Ovary (tissue), 7 donors: ENCODE measurements at regions not wholly inside any gene's neighbourhood (a gene's known extent, or its start where the extent isn't known, plus 50 kb on each side); places are given as distances from the start of the nearest gene placed in this dataset.

Experiments
- DNase-seq, 5 donors: peaks; one replicate each; pipeline ENCODE4 v3.0.0-alpha.2; 2019 to 2020
- H3K27ac ChIP-seq, 2 donors: fragments of 200-600 bp; one replicate each; pipeline versions ENCODE4 v1.5.1 to v1.8.0; 2019 to 2022
- H3K27me3 ChIP-seq: fragments of 200-600 bp; one replicate; pipeline ENCODE4 v1.8.0; 2022
- H3K36me3 ChIP-seq: fragments of 200-600 bp; sonication (generic); one replicate; pipeline ENCODE4 v1.5.1; 2019
- H3K4me1 ChIP-seq: one replicate; pipeline ENCODE4 v1.8.1; 2013; ENCODE audit warnings: mild to moderate bottlenecking, moderate library complexity; ENCODE audit not compliant: insufficient read depth
- H3K4me3 ChIP-seq: fragments of 200-600 bp; sonication (generic); one replicate; pipeline ENCODE4 v1.5.1; 2017
- H3K9me3 ChIP-seq, 2 donors: fragments of 200-600 bp in 1 of 2; sonication (generic) in 1 of 2; one replicate each; pipeline versions ENCODE4 v1.5.1 to v1.8.1; 2013 to 2019; ENCODE audit warnings: mild to moderate bottlenecking in 1 of 2, moderate library complexity in 1 of 2
- EP300 ChIP-seq: sonication (generic); formaldehyde crosslinking; IDR thresholded peaks from one replicate; pipeline ENCODE4 v1.6.1; 2017; ENCODE audit warnings: antibody characterized with exemption
- POLR2A ChIP-seq: fragments of 450-650 bp; IDR thresholded peaks from one replicate; pipeline ENCODE4 v1.6.1; 2017; ENCODE audit warnings: antibody characterized with exemption, mild to moderate bottlenecking, moderate library complexity
- WGBS, 3 donors: extraction: QIAGEN DNeasy Blood & Tissue Kit in 1 of 3; methylation state at CpG; one replicate each; pipeline versions ENCODE4 v1.1.5 to v1.1.7; 2013 to 2017; 5-methylcytosine and 5-hydroxymethylcytosine counted together
- intact Hi-C, 4 donors: fragments of 100-400 bp; cut with DNase I; formaldehyde crosslinking; loops; one replicate each; pipeline versions ENCODE4 v1.11.0 to v1.15.1; 2022 to 2023
- TF ChIP-seq, protein P1 (sequence below), 3 donors: fragments of 450-650 bp in 2 of 3; fragments of 200-600 bp in 1 of 3; IDR thresholded peaks; one replicate each; pipeline versions ENCODE4 v1.5.1 to v1.8.0; 2016 to 2022; ENCODE audit warnings: antibody characterized with exemption in 3 of 3, mild to moderate bottlenecking in 1 of 3
- donor health status: DM: no; HTN: no; CAD: no; lungs with moderate emphysema.
- donor health status: DM: no; HTN: no; CAD: no.
- donor health status: Bipolar disorder and iron deficiency.
- donor health status: DM: no; HTN: no; CAD: no.
- donor health status: DM: yes; HTN: yes; CAD: no.

- no peak for DNase-seq
- peaks cover 20% of the 10 kb centered on the region for H3K4me1 ChIP-seq
- no peaks in the 10 kb centered on the region for H3K36me3 ChIP-seq
- intact Hi-C loops: loop anchor here in 1 of 4 donors (5.0 kb wide), 1 partner anchor 235 kb away; no protein-coding TSS in a partner anchor
- 38 to 55% (median 51%) methylated on average over 2 of the region's 2 CpGs for WGBS, 3 donors
- H3K27ac ChIP-seq: no peak overlapping the region
- H3K27me3 ChIP-seq: no peaks in the 10 kb centered on the region
- H3K9me3 ChIP-seq: no peaks in the 10 kb centered on the region
- TF ChIP-seq EP300 (no peak), POLR2A (no peak)
- TF ChIP-seq, protein P1, sequence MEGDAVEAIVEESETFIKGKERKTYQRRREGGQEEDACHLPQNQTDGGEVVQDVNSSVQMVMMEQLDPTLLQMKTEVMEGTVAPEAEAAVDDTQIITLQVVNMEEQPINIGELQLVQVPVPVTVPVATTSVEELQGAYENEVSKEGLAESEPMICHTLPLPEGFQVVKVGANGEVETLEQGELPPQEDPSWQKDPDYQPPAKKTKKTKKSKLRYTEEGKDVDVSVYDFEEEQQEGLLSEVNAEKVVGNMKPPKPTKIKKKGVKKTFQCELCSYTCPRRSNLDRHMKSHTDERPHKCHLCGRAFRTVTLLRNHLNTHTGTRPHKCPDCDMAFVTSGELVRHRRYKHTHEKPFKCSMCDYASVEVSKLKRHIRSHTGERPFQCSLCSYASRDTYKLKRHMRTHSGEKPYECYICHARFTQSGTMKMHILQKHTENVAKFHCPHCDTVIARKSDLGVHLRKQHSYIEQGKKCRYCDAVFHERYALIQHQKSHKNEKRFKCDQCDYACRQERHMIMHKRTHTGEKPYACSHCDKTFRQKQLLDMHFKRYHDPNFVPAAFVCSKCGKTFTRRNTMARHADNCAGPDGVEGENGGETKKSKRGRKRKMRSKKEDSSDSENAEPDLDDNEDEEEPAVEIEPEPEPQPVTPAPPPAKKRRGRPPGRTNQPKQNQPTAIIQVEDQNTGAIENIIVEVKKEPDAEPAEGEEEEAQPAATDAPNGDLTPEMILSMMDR (IDR thresholded peaks at IDR 0.05): no peak
- no peak overlapping the region for H3K4me3 ChIP-seq
Observed at GRCh38 chr12:98417266-98417665, 98.1 kb upstream of the TMPO start.

GRCh38 chr12:98418357-98419075, 96.9 kb upstream of the TMPO start:
- H3K4me1 ChIP-seq: peaks cover 20% of the 10 kb centered on the region
- no peak overlapping the region for H3K4me3 ChIP-seq
- TF ChIP-seq EP300 (no peak), POLR2A (no peak)
- TF ChIP-seq, protein P1 (IDR thresholded peaks at IDR 0.05): no peak
- H3K9me3 ChIP-seq: no peaks in the 10 kb centered on the region
- peak; percentile 78 to 94 (median 83) for DNase-seq
- H3K36me3 ChIP-seq: no peaks in the 10 kb centered on the region
- no peaks in the 10 kb centered on the region for H3K27me3 ChIP-seq
- intact Hi-C loops: loop anchor here in 1 of 4 donors (5.0 kb wide), 1 partner anchor 234 kb away; no protein-coding TSS in a partner anchor
- 2 to 3% (median 2%) methylated on average over 7 of the region's 7 CpGs for WGBS, 3 donors
- H3K27ac ChIP-seq: peak overlapping the region in 1 of 2 donors; percentile 44

- TF ChIP-seq, protein P1 (IDR thresholded peaks at IDR 0.05): no peak
- no peak for TF ChIP-seq POLR2A
- no peak for TF ChIP-seq EP300
- WGBS, 3 donors: 18 to 24% (median 19%) methylated on average over 9 of the region's 9 CpGs
Observed at GRCh38 chr12:98419081-98419794, 96.2 kb upstream of the TMPO start.

DNA sequence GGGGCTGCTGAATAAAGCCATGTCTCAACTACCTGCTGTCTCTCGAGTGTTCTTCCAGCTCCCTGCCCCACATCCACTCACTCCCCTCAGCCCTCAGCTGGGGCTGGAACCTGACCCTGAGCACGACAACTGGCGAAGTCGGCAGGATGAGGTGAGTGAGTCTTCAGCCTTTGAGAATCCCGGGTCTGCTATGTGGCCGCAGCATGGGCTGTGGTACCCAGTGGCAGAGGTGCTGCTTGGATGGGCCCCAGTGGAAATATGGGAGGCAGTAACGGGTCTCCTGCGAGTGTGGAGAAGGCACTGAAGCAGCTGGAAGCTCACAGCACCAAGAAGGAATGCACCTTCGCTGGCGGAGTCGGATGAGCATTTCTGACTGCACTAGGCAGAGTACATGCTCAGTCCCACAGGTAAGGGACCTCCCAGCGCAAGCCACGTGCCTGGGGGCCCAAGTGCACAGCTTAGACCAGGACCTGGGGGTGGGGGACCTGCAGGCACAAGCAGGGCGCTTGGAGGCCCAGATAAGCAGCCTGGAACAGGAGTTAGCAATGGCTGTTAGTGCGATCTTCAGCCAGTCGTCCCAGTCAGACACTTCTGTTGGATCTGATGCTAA, 95.5 kb upstream of the TMPO start:
- H3K36me3 ChIP-seq: no peaks in the 10 kb centered on the region
- H3K27ac ChIP-seq: peak overlapping the region; percentile 22 to 38
- H3K4me3 ChIP-seq: no peak overlapping the region
- peak in 1 of 5 donors; percentile 36 for DNase-seq
- H3K9me3 ChIP-seq: no peaks in the 10 kb centered on the region
- TF ChIP-seq EP300 (no peak), POLR2A (no peak)
- TF ChIP-seq, protein P1 (IDR thresholded peaks at IDR 0.05): no peak
- 19 to 38% (median 23%) methylated on average over 16 of the region's 16 CpGs for WGBS, 3 donors
- intact Hi-C loops: loop anchor here (5.0 to 10.0 kb wide), 5 partner anchors 95 to 235 kb away; partner anchors contain the start of genes TMPO (in 3 of the 4) and APAF1 (in 1 of the 4)
- H3K4me1 ChIP-seq: peaks cover 20% of the 10 kb centered on the region
- H3K27me3 ChIP-seq: no peaks in the 10 kb centered on the region

More at GRCh38 chr12:98419081-98419794, 96.2 kb upstream of the TMPO start:
- peak in 2 of 5 donors; percentile 38 to 52 for DNase-seq
- intact Hi-C loops: loop anchor here in 1 of 4 donors (5.0 kb wide), 1 partner anchor 233 kb away; no protein-coding TSS in a partner anchor
- no peaks in the 10 kb centered on the region for H3K36me3 ChIP-seq
- H3K4me1 ChIP-seq: peaks cover 20% of the 10 kb centered on the region
- H3K27me3 ChIP-seq: no peaks in the 10 kb centered on the region
- H3K9me3 ChIP-seq: no peaks in the 10 kb centered on the region
- no peak overlapping the region for H3K4me3 ChIP-seq
- H3K27ac ChIP-seq: peak overlapping the region in 1 of 2 donors; percentile 38
